ENCODE measurements at regions not wholly inside any gene's neighbourhood (a gene's known extent, or its start where the extent isn't known, plus 50 kb on each side); places are given as distances from the start of the nearest gene placed in this dataset.

- TF ChIP-seq CTCF (IDR thresholded peaks at IDR 0.05) (no peak), POLR2A (IDR thresholded peaks at IDR 0.05) (no peak)
Measured at GRCh38 chr1:228976316-228976715, 241.0 kb downstream of the RHOU start.

Measured in breast epithelium (tissue), 3 donors.